WTC11 (cell line): ENCODE measurements at regions not wholly inside any gene's neighbourhood (a gene's known extent, or its start where the extent isn't known, plus 50 kb on each side); places are given as distances from the start of the nearest gene placed in this dataset.
"Not testable (repeated sequence)": the region's sequence is repeated elsewhere in the genome, so short reads cannot be mapped to it uniquely, and the experiment has no call there.

Experiments
- NFYB ChIP-seq: sonication (generic); formaldehyde crosslinking; conservative IDR thresholded peaks from 2 replicates; pipeline ENCODE4 v1.8.0; 2022; ENCODE audit warnings: low read depth, missing genetic modification reagents
- RELA ChIP-seq: sonication (generic); formaldehyde crosslinking; IDR thresholded peaks from 2 replicates; pipeline ENCODE4 v1.8.1; 2022; ENCODE audit warnings: missing genetic modification reagents, mild to moderate bottlenecking, borderline replicate concordance
- TF ChIP-seq, protein P1 (sequence below): fragments of 200-600 bp; IDR thresholded peaks from 2 replicates; pipeline ENCODE4 v1.8.0; 2022; ENCODE audit warnings: antibody characterized with exemption
- TF ChIP-seq, protein P2 (sequence below): sonication (generic); formaldehyde crosslinking; conservative IDR thresholded peaks from 2 replicates; pipeline ENCODE4 v1.8.1; 2022; ENCODE audit warnings: mild to moderate bottlenecking, missing genetic modification reagents
- TF ChIP-seq, protein P3 (sequence below): sonication (generic); formaldehyde crosslinking; IDR thresholded peaks from 2 replicates; pipeline ENCODE4 v1.8.0; 2022; ENCODE audit warnings: mild to moderate bottlenecking, missing genetic modification reagents

DNA sequence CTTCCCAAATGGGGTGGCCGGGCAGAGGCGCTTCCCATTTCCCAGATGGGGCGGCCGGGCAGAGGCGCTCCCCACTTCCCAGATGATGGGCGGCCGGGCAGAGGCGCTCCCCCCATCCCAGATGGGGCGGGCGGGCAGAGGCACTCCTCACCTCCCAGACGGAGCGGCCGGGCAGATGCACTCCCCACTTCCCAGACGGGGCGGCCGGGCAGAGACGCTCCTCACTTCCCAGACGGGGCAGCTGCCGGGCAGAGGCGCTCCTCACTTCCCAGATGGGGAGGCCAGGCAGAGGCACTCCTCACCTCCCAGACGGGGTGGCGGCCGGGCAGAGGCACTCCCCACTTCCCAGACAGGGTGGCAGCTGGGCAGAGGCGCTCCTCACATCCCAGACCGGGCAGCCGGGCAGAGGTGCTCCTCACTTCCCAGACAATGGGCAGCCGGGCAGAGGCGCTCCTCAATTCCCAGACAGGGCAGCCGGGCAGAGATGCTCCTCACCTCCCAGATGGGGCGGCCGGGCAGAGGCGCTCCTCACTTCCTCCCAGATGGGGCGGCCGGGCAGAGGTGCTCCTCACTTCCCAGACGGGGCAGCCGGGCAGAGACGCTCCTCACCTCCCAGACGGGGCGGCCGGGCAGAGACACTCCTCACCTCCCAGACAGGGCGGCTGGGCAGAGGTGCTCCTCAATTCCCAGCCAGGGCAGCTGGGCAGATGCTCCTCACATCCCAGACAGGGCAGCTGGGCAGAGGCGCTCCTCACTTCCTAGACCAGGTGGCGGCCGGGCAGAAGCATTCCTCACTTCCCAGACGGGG is 345.0 kb downstream of the TUBA3C start:
- TF ChIP-seq, protein P1, sequence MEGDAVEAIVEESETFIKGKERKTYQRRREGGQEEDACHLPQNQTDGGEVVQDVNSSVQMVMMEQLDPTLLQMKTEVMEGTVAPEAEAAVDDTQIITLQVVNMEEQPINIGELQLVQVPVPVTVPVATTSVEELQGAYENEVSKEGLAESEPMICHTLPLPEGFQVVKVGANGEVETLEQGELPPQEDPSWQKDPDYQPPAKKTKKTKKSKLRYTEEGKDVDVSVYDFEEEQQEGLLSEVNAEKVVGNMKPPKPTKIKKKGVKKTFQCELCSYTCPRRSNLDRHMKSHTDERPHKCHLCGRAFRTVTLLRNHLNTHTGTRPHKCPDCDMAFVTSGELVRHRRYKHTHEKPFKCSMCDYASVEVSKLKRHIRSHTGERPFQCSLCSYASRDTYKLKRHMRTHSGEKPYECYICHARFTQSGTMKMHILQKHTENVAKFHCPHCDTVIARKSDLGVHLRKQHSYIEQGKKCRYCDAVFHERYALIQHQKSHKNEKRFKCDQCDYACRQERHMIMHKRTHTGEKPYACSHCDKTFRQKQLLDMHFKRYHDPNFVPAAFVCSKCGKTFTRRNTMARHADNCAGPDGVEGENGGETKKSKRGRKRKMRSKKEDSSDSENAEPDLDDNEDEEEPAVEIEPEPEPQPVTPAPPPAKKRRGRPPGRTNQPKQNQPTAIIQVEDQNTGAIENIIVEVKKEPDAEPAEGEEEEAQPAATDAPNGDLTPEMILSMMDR = not testable (repeated sequence)
- TF ChIP-seq, protein P2, sequence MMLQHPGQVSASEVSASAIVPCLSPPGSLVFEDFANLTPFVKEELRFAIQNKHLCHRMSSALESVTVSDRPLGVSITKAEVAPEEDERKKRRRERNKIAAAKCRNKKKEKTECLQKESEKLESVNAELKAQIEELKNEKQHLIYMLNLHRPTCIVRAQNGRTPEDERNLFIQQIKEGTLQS (CRISPR knock-in tag) = not testable (repeated sequence)
- not testable (repeated sequence) for TF ChIP-seq RELA, NFYB (CRISPR knock-in tag)
- TF ChIP-seq, protein P3, sequence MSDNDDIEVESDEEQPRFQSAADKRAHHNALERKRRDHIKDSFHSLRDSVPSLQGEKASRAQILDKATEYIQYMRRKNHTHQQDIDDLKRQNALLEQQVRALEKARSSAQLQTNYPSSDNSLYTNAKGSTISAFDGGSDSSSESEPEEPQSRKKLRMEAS (CRISPR knock-in tag) = not testable (repeated sequence)
